OCI-LY7 (cell line): ENCODE measurements at regions not wholly inside any gene's neighbourhood (a gene's known extent, or its start where the extent isn't known, plus 50 kb on each side); places are given as distances from the start of the nearest gene placed in this dataset.

Experiments used
- BruUV-seq: library from RNA; stranded (reverse); fragments of 400-500 nt; replicated peaks from 2 replicates; lab custom pipeline; 2021; lab: Mats Ljungman, UMichigan
- CTCF ChIA-PET: fragments of 300-600 bp; sonication (Branson Sonifier 250); formaldehyde crosslinking; loops from one replicate; lab custom pipeline; 2022; ENCODE audit warnings: antibody characterized with exemption; ENCODE audit not compliant: unreplicated experiment; lab: Charles Lee
- POLR2A ChIA-PET: fragments of 300-600 bp; sonication (Branson Sonifier 250); formaldehyde crosslinking; loops from one replicate; lab custom pipeline; 2022; ENCODE audit warnings: antibody characterized with exemption; lab: Charles Lee
- DNase-seq: peaks from one replicate; pipeline ENCODE4 v3.0.0-alpha.2; 2015; ENCODE audit warnings: low spot score
- H2AFZ ChIP-seq: fragments of 200-600 bp; sonication (generic), shearing (Covaris generic); 2 replicates; pipeline ENCODE4 v1.6.1; 2014; ENCODE audit warnings: mild to moderate bottlenecking, antibody characterized with exemption, low read length, moderate library complexity
- H3K27ac ChIP-seq: fragments of 200-600 bp; sonication (generic); 2 replicates; pipeline ENCODE4 v1.5.1; 2014; ENCODE audit warnings: mixed run types, low read depth, mild to moderate bottlenecking, moderate library complexity, low read length, inconsistent platforms; ENCODE audit not compliant: poor library complexity, severe bottlenecking
- H3K36me3 ChIP-seq: fragments of 200-600 bp; sonication (generic); 2 replicates; pipeline ENCODE4 v1.6.1; 2014; ENCODE audit warnings: mild to moderate bottlenecking, antibody characterized with exemption, low read length, moderate library complexity, mixed read lengths; ENCODE audit not compliant: insufficient read depth
- H3K4me1 ChIP-seq: fragments of 200-600 bp; sonication (generic); 2 replicates; pipeline ENCODE4 v1.5.1; 2014; ENCODE audit warnings: mild to moderate bottlenecking, low read length; ENCODE audit not compliant: insufficient read depth, poor library complexity, severe bottlenecking
- H3K4me2 ChIP-seq: fragments of 200-600 bp; sonication (generic); 2 replicates; pipeline ENCODE4 v1.6.1; 2014; ENCODE audit warnings: mild to moderate bottlenecking, low read length
- H3K4me3 ChIP-seq: fragments of 200-600 bp; sonication (generic); 2 replicates; pipeline ENCODE4 v1.5.1; 2014; ENCODE audit warnings: mild to moderate bottlenecking, low read depth, low read length; ENCODE audit not compliant: poor library complexity, severe bottlenecking
- H3K79me2 ChIP-seq: fragments of 200-600 bp; sonication (generic); 2 replicates; pipeline ENCODE4 v1.6.1; 2016; ENCODE audit warnings: low read depth, mild to moderate bottlenecking, low read length, moderate library complexity, mixed read lengths; ENCODE audit not compliant: insufficient read depth
- H3K9me2 ChIP-seq: fragments of 200-600 bp; sonication (generic); 2 replicates; pipeline ENCODE4 v1.6.1; 2016; ENCODE audit warnings: mild to moderate bottlenecking, low read length, mixed read lengths; ENCODE audit not compliant: insufficient read depth
- H3K9me3 ChIP-seq: fragments of 200-600 bp; sonication (generic); 2 replicates; pipeline ENCODE4 v1.6.1; 2014; ENCODE audit warnings: mild to moderate bottlenecking, mixed run types, low read length, mixed read lengths
- H4K20me1 ChIP-seq: fragments of 200-600 bp; sonication (generic); 2 replicates; pipeline ENCODE4 v1.6.1; 2014; ENCODE audit warnings: mild to moderate bottlenecking, antibody characterized with exemption, low read length, moderate library complexity, mixed read lengths; ENCODE audit not compliant: insufficient read depth
- CTCF ChIP-seq: fragments of 200-600 bp; sonication (generic); conservative IDR thresholded peaks from 2 replicates; pipeline ENCODE4 v1.5.1; 2014; ENCODE audit warnings: mild to moderate bottlenecking, antibody characterized with exemption, low read length, moderate library complexity, mixed read lengths
- EZH2phosphoT487 ChIP-seq: fragments of 200-600 bp; sonication (generic); IDR thresholded peaks from 2 replicates; pipeline ENCODE4 v1.6.1; 2018; ENCODE audit warnings: low read depth, borderline replicate concordance, mild to moderate bottlenecking, mixed run types, antibody characterized with exemption, low read length, moderate library complexity, mixed read lengths
- intact Hi-C: fragments of 100-400 bp; cut with micrococcal nuclease; formaldehyde crosslinking; loops from one replicate; pipeline ENCODE4 v1.10.0; 2022; ENCODE audit not compliant: unreplicated experiment

- Histone ChIP-seq H3K9me2 (no peaks in the 10 kb centered on the region), H3K4me3 (no peak overlapping the region), H3K36me3 (no peaks in the 10 kb centered on the region), H2AFZ (no peak overlapping the region), H3K9me3 (no peaks in the 10 kb centered on the region), H3K27ac (no peak overlapping the region), H4K20me1 (no peaks in the 10 kb centered on the region), H3K4me2 (no peak overlapping the region), H3K79me2 (no peaks in the 10 kb centered on the region), H3K4me1 (no peaks in the 10 kb centered on the region)
- intact Hi-C loops = no loop called here
- CTCF ChIA-PET = no interaction called here
- POLR2A ChIA-PET = no interaction called here
- BruUV-seq = no TSS peak
- no peak for DNase-seq
- no peak for TF ChIP-seq EZH2phosphoT487
- no peak for TF ChIP-seq CTCF
These were observed 89.6 kb downstream of the DDX1 start for GRCh38 chr2:15681089-15681885.

GRCh38 chr2:15682354-15682753 lies 90.7 kb downstream of the DDX1 start:
- H3K4me3 ChIP-seq = no peak overlapping the region
- no peak overlapping the region for H2AFZ ChIP-seq
- H3K9me3 ChIP-seq = no peaks in the 10 kb centered on the region
- intact Hi-C loops = no loop called here
- ChIA-PET CTCF (no interaction called here), POLR2A (no interaction called here)
- no peaks in the 10 kb centered on the region for H3K79me2 ChIP-seq
- H4K20me1 ChIP-seq = no peaks in the 10 kb centered on the region
- DNase-seq = no peak
- no peaks in the 10 kb centered on the region for H3K36me3 ChIP-seq
- TF ChIP-seq CTCF (no peak), EZH2phosphoT487 (no peak)
- H3K4me2 ChIP-seq = no peak overlapping the region
- H3K9me2 ChIP-seq = no peaks in the 10 kb centered on the region
- no peak overlapping the region for H3K27ac ChIP-seq
- H3K4me1 ChIP-seq = no peaks in the 10 kb centered on the region
- BruUV-seq = no TSS peak
